ENCODE measurements at regions not wholly inside any gene's neighbourhood (a gene's known extent, or its start where the extent isn't known, plus 50 kb on each side); places are given as distances from the start of the nearest gene placed in this dataset.

DNA sequence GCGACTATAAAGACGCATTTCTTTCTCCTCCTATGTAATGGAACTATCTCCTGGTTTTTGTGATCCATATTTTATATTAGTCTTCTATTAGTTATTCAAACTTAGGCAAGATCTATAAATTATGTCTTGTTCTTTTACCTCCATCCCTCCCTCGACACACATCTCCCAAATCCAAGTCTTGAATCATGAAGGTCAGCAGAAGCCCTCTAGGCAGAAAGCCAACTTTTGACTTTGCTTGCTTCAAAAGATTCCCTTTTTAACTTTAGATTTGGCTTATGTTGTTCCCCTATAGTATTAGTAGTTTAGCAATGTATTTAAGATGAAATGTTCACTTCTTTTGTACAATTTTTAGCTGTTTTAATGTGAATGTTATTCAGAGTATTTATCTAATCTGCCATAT, 689.8 kb downstream of the SLC6A15 start:
- H3K4me3 Mint-ChIP-seq, result no peak overlapping the region
- Histone ChIP-seq H3K4me2 (no peak overlapping the region), H3K9ac (no peak overlapping the region), H4K20me1 (ENCODE audit: low read depth) (no peaks in the 10 kb centered on the region), H3K27ac (no peak overlapping the region), H3K79me2 (ENCODE audit: low read depth) (no peaks in the 10 kb centered on the region), H3K9me3 (ENCODE audit: low read depth) (no peaks in the 10 kb centered on the region), H3K36me3 (no peaks in the 10 kb centered on the region), H3F3A (ENCODE audit: low read depth) (no peaks in the 10 kb centered on the region), H3K4me1 (no peaks in the 10 kb centered on the region), H3K4me3 (no peak overlapping the region), H3K27me3 (no peaks in the 10 kb centered on the region), H2AFZ (replicated peaks) (no peak overlapping the region)
- H3K36me3 Mint-ChIP-seq, result no peaks in the 10 kb centered on the region
- H3K4me1 Mint-ChIP-seq, result no peaks in the 10 kb centered on the region
- no peak overlapping the region for H3K27ac Mint-ChIP-seq
- no peaks in the 10 kb centered on the region for H3K9me3 Mint-ChIP-seq
- no peak for DNase-seq (ENCODE audit: low spot score)
- TF ChIP-seq, protein P1, sequence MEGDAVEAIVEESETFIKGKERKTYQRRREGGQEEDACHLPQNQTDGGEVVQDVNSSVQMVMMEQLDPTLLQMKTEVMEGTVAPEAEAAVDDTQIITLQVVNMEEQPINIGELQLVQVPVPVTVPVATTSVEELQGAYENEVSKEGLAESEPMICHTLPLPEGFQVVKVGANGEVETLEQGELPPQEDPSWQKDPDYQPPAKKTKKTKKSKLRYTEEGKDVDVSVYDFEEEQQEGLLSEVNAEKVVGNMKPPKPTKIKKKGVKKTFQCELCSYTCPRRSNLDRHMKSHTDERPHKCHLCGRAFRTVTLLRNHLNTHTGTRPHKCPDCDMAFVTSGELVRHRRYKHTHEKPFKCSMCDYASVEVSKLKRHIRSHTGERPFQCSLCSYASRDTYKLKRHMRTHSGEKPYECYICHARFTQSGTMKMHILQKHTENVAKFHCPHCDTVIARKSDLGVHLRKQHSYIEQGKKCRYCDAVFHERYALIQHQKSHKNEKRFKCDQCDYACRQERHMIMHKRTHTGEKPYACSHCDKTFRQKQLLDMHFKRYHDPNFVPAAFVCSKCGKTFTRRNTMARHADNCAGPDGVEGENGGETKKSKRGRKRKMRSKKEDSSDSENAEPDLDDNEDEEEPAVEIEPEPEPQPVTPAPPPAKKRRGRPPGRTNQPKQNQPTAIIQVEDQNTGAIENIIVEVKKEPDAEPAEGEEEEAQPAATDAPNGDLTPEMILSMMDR (IDR thresholded peaks at IDR 0.05), result no peak
- TF ChIP-seq EZH2 (IDR thresholded peaks at IDR 0.05), result no peak
- TF ChIP-seq EZH2phosphoT487 (IDR thresholded peaks at IDR 0.05), result no peak
- H3K27me3 Mint-ChIP-seq (ENCODE audit: insufficient read depth, low read depth), result no peaks in the 10 kb centered on the region

- Mint-ChIP-seq H3K4me1 (no peaks in the 10 kb centered on the region), H3K27ac (no peak overlapping the region), H3K4me3 (no peak overlapping the region), H3K9me3 (no peaks in the 10 kb centered on the region), H3K36me3 (no peaks in the 10 kb centered on the region), H3K27me3 (ENCODE audit: insufficient read depth, low read depth) (no peaks in the 10 kb centered on the region)
- TF ChIP-seq EZH2 (IDR thresholded peaks at IDR 0.05), result no peak
- TF ChIP-seq, protein P1 (IDR thresholded peaks at IDR 0.05), result no peak
- no peak for TF ChIP-seq EZH2phosphoT487 (IDR thresholded peaks at IDR 0.05)
- Histone ChIP-seq H3K4me2 (no peak overlapping the region), H3K27ac (no peak overlapping the region), H3F3A (ENCODE audit: low read depth) (no peaks in the 10 kb centered on the region), H3K4me3 (no peak overlapping the region), H3K79me2 (ENCODE audit: low read depth) (no peaks in the 10 kb centered on the region), H2AFZ (replicated peaks) (no peak overlapping the region), H3K9me3 (ENCODE audit: low read depth) (no peaks in the 10 kb centered on the region), H3K27me3 (no peaks in the 10 kb centered on the region), H3K4me1 (no peaks in the 10 kb centered on the region), H3K9ac (no peak overlapping the region), H3K36me3 (no peaks in the 10 kb centered on the region), H4K20me1 (ENCODE audit: low read depth) (no peaks in the 10 kb centered on the region)
- no peak for DNase-seq (ENCODE audit: low spot score)
Measured at GRCh38 chr12:84218406-84218805, 694.2 kb downstream of the SLC6A15 start.

GRCh38 chr12:84201976-84202375, 710.6 kb downstream of the SLC6A15 start:
- Histone ChIP-seq H3K9me3 (ENCODE audit: low read depth) (no peaks in the 10 kb centered on the region), H3K36me3 (no peaks in the 10 kb centered on the region), H3K9ac (no peak overlapping the region), H3K4me3 (no peak overlapping the region), H3F3A (ENCODE audit: low read depth) (no peaks in the 10 kb centered on the region), H4K20me1 (ENCODE audit: low read depth) (no peaks in the 10 kb centered on the region), H3K27me3 (no peaks in the 10 kb centered on the region), H2AFZ (replicated peaks) (no peak overlapping the region), H3K4me2 (no peak overlapping the region), H3K79me2 (ENCODE audit: low read depth) (no peaks in the 10 kb centered on the region), H3K4me1 (no peaks in the 10 kb centered on the region), H3K27ac (no peak overlapping the region)
- H3K27ac Mint-ChIP-seq, result no peak overlapping the region
- no peaks in the 10 kb centered on the region for H3K36me3 Mint-ChIP-seq
- TF ChIP-seq, protein P1 (IDR thresholded peaks at IDR 0.05), result no peak
- TF ChIP-seq EZH2 (IDR thresholded peaks at IDR 0.05), result no peak
- H3K4me1 Mint-ChIP-seq, result no peaks in the 10 kb centered on the region
- no peaks in the 10 kb centered on the region for H3K27me3 Mint-ChIP-seq (ENCODE audit: insufficient read depth, low read depth)
- DNase-seq (ENCODE audit: low spot score), result no peak
- no peak overlapping the region for H3K4me3 Mint-ChIP-seq
- peaks cover 3% of the 10 kb centered on the region for H3K9me3 Mint-ChIP-seq

Measured in neural progenitor cell (in vitro differentiated cells).